PC-3 (cell line): ENCODE measurements at regions not wholly inside any gene's neighbourhood (a gene's known extent, or its start where the extent isn't known, plus 50 kb on each side); places are given as distances from the start of the nearest gene placed in this dataset.

Source experiments
- ATAC-seq: fragments of 200-7000 bp; cut with Tn5 transposase; 2 replicates; pipeline ENCODE4 v1.9.1; 2020; ENCODE audit warnings: mild to moderate bottlenecking, moderate library complexity
- BruUV-seq: library from RNA; stranded (reverse); fragments of 400-500 nt; replicated peaks from 2 replicates; lab custom pipeline; 2021; lab: Mats Ljungman, UMichigan
- CTCF ChIA-PET: fragments of 300-600 bp; sonication (Branson Sonifier 250); formaldehyde crosslinking; loops from one replicate; lab custom pipeline; 2022; ENCODE audit warnings: antibody characterized with exemption; lab: Charles Lee
- POLR2A ChIA-PET: fragments of 300-600 bp; sonication (Branson Sonifier 250); formaldehyde crosslinking; loops from one replicate; lab custom pipeline; 2022; ENCODE audit warnings: antibody characterized with exemption; ENCODE audit not compliant: unreplicated experiment; lab: Charles Lee
- DNase-seq: peaks from one replicate; pipeline ENCODE4 v3.0.0-alpha.2; 2015
- H2AFZ ChIP-seq: fragments of 300-600 bp; sonication (generic); 2 replicates; pipeline ENCODE4 v1.6.0; 2016; ENCODE audit warnings: antibody characterized with exemption, low read length
- H3F3A ChIP-seq: fragments of 300-600 bp; sonication (generic); one replicate; pipeline ENCODE4 v1.6.0; 2017; ENCODE audit warnings: antibody characterized with exemption, low read length, control low read depth, mild to moderate bottlenecking; ENCODE audit not compliant: unreplicated experiment
- H3K27ac ChIP-seq: fragments of 300-600 bp; sonication (generic); 2 replicates; pipeline ENCODE4 v1.5.1; 2016; ENCODE audit warnings: mild to moderate bottlenecking, low read length
- H3K27me3 ChIP-seq: fragments of 300-600 bp; sonication (generic); 2 replicates; pipeline ENCODE4 v1.6.1; 2016; ENCODE audit warnings: low read length, mixed read lengths
- H3K36me3 ChIP-seq: fragments of 300-600 bp; sonication (generic); 2 replicates; pipeline ENCODE4 v1.6.1; 2016; ENCODE audit warnings: low read depth, mixed run types, low read length, mixed read lengths
- H3K4me1 ChIP-seq: fragments of 300-600 bp; sonication (generic); 2 replicates; pipeline ENCODE4 v1.5.1; 2016; ENCODE audit warnings: low read length; ENCODE audit not compliant: insufficient read depth
- H3K4me2 ChIP-seq: fragments of 300-600 bp; sonication (generic); 2 replicates; pipeline ENCODE4 v1.6.0; 2016; ENCODE audit warnings: low read length
- H3K4me3 ChIP-seq: fragments of 300-600 bp; sonication (generic); 2 replicates; pipeline ENCODE4 v1.5.1; 2016; ENCODE audit warnings: mild to moderate bottlenecking, low read length, mixed read lengths
- H3K79me2 ChIP-seq: fragments of 300-600 bp; sonication (generic); 2 replicates; pipeline ENCODE4 v1.6.1; 2017; ENCODE audit warnings: low read length, mixed read lengths
- H3K9ac ChIP-seq: fragments of 300-600 bp; sonication (generic); 2 replicates; pipeline ENCODE4 v1.6.0; 2016; ENCODE audit warnings: mild to moderate bottlenecking, low read length
- H3K9me2 ChIP-seq: fragments of 300-600 bp; sonication (generic); replicated peaks from 2 replicates; pipeline ENCODE4 v1.6.1; 2016; ENCODE audit warnings: mixed run types, low read length, mixed read lengths
- H3K9me3 ChIP-seq: fragments of 300-600 bp; sonication (generic); 2 replicates; pipeline ENCODE4 v1.6.1; 2016; ENCODE audit warnings: low read length, mixed read lengths
- H4K20me1 ChIP-seq: fragments of 300-600 bp; sonication (generic); 2 replicates; pipeline ENCODE4 v1.6.1; 2016; ENCODE audit warnings: low read length, mixed read lengths
- CTCF ChIP-seq: fragments of 300-600 bp; sonication (generic); conservative IDR thresholded peaks from 2 replicates; pipeline ENCODE4 v1.5.1; 2017; ENCODE audit warnings: antibody characterized with exemption, low read depth, mild to moderate bottlenecking, low read length
- EZH2 ChIP-seq: fragments of 300-600 bp; sonication (generic); IDR thresholded peaks from one replicate; pipeline ENCODE4 v1.6.1; 2017; ENCODE audit warnings: antibody characterized with exemption, mild to moderate bottlenecking, low read length; ENCODE audit not compliant: unreplicated experiment
- EZH2phosphoT487 ChIP-seq: fragments of 300-600 bp; sonication (generic); IDR thresholded peaks from 2 replicates; pipeline ENCODE4 v1.6.1; 2018; ENCODE audit warnings: mild to moderate bottlenecking, antibody characterized with exemption, low read length, borderline replicate concordance
- intact Hi-C: fragments of 100-400 bp; cut with micrococcal nuclease; formaldehyde crosslinking; loops from 2 replicates; pipeline ENCODE4 v1.9.0; 2023

DNA sequence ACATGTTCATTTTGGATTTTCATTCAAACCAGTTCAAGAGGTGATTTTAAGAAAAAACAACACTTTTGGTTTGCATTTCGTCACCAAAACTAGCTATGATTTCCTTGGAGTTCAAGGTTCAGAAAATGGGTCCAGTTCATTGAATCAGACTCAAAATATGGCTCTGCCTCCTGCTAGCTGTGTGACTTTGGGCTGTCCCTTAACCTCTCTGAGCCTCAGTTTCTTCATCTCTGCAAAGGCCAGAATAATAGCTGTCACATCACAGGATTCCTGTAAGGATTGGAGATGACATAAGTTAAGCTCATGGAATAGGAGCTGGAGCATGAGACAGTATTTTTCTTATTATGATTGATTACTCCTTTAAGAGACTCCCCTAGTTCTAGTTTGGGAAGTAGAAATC, 147.8 kb upstream of the SMIM23 start:
- DNase-seq = no peak
- Histone ChIP-seq H3F3A (no peaks in the 10 kb centered on the region), H3K4me1 (no peaks in the 10 kb centered on the region), H2AFZ (no peak overlapping the region), H3K79me2 (no peaks in the 10 kb centered on the region), H3K4me3 (no peak overlapping the region), H3K27ac (no peak overlapping the region), H3K4me2 (no peak overlapping the region), H3K9me3 (no peaks in the 10 kb centered on the region), H3K36me3 (no peaks in the 10 kb centered on the region), H3K9ac (no peak overlapping the region), H4K20me1 (no peaks in the 10 kb centered on the region), H3K9me2 (no peaks in the 10 kb centered on the region), H3K27me3 (peaks cover 59% of the 10 kb centered on the region)
- ATAC-seq = no peak
- CTCF ChIA-PET = no interaction called here
- no TSS peak for BruUV-seq
- POLR2A ChIA-PET = no interaction called here
- intact Hi-C loops = no loop called here
- no peak for TF ChIP-seq CTCF

DNA sequence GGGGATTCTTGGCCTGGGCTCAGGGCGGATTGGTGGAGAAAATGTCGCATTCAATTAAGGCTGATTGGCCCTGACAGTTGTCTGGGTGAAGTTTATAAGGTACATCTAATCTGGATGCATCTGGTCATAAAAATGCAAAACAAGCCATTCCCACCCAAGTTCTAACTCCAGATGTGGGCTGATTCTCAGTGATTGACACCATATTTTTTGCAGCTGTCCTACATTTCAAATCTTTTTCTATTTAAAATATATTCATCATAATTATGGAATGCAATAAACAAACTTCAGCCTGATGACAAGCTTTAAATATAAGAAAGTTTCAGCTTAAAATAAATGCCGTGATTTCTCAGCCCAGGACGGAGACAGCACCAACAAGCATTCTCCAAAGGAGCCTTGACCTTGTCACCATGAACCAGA, 146.4 kb upstream of the SMIM23 start:
- Histone ChIP-seq H3K4me1 (no peaks in the 10 kb centered on the region), H3K27me3 (peaks cover 68% of the 10 kb centered on the region), H3K79me2 (no peaks in the 10 kb centered on the region), H2AFZ (no peak overlapping the region), H3K4me2 (no peak overlapping the region), H3K4me3 (no peak overlapping the region), H3K36me3 (no peaks in the 10 kb centered on the region), H3K9me3 (no peaks in the 10 kb centered on the region), H3K9ac (no peak overlapping the region), H3K9me2 (no peaks in the 10 kb centered on the region), H4K20me1 (no peaks in the 10 kb centered on the region), H3F3A (no peaks in the 10 kb centered on the region), H3K27ac (no peak overlapping the region)
- CTCF ChIA-PET = no interaction called here
- intact Hi-C loops = no loop called here
- no TSS peak for BruUV-seq
- POLR2A ChIA-PET = no interaction called here
- ATAC-seq = no peak
- no peak for DNase-seq
- TF ChIP-seq CTCF (no peak), EZH2 (no peak), EZH2phosphoT487 (no peak)

DNA sequence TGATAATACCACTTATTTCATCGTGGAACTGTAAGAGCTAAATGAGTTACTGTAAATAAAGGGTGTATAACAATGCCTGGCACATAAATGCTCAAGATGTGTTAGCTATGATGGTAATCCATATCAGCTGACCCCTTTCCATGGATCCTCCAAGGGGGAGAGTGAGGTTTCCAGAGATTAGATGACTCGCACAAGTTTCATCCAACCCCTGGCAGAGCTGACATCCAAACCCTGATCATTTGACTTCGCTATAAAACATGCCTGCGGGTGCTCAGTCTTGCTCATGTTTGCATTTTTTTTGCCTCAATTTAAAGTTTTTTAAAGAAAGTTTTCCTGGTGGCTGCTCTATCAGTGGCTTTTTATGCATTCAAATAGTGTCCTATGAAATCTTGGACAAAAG, 145.7 kb upstream of the SMIM23 start:
- TF ChIP-seq EZH2 (no peak), EZH2phosphoT487 (no peak), CTCF (no peak)
- ChIA-PET CTCF (no interaction called here), POLR2A (no interaction called here)
- Histone ChIP-seq H3K36me3 (no peaks in the 10 kb centered on the region), H3K4me1 (no peaks in the 10 kb centered on the region), H3K27ac (no peak overlapping the region), H2AFZ (no peak overlapping the region), H3K27me3 (peaks cover 67% of the 10 kb centered on the region), H3K79me2 (no peaks in the 10 kb centered on the region), H3K9me2 (no peaks in the 10 kb centered on the region), H3K4me2 (no peak overlapping the region), H3F3A (no peaks in the 10 kb centered on the region), H3K9ac (no peak overlapping the region), H3K4me3 (no peak overlapping the region), H4K20me1 (no peaks in the 10 kb centered on the region), H3K9me3 (no peaks in the 10 kb centered on the region)
- BruUV-seq = no TSS peak
- no peak for ATAC-seq
- intact Hi-C loops = no loop called here
- DNase-seq = no peak
